Activated CD4-positive, alpha-beta T cell treated with anti-CD3 and anti-CD28 coated beads for 36 hours (primary cell): ENCODE measurements at regions not wholly inside any gene's neighbourhood (a gene's known extent, or its start where the extent isn't known, plus 50 kb on each side); places are given as distances from the start of the nearest gene placed in this dataset.

Source experiments
- ATAC-seq: fragments of 200-7000 bp; cut with Tn5 transposase; one replicate; pipeline ENCODE4 v1.10.0; 2021; ENCODE audit warnings: mild to moderate bottlenecking, moderate library complexity
- CTCF ChIA-PET: fragments of 350-600 bp; sonication (Branson Sonifier 250); formaldehyde crosslinking; loops from one replicate; lab custom pipeline; 2021; ENCODE audit warnings: antibody characterized with exemption; lab: Charles Lee
- POLR2A ChIA-PET: fragments of 350-600 bp; sonication (Branson Sonifier 250); formaldehyde crosslinking; loops from one replicate; lab custom pipeline; 2021; ENCODE audit warnings: antibody characterized with exemption, inconsistent platforms; lab: Charles Lee
- DNase-seq: peaks from one replicate; pipeline ENCODE4 v3.0.0-alpha.2; 2020
- H3K27ac Mint-ChIP-seq: one replicate; pipeline ENCODE4 v1.8.0; 2021; ENCODE audit warnings: mixed read lengths
- H3K27me3 Mint-ChIP-seq: one replicate; pipeline ENCODE4 v1.8.0; 2021; ENCODE audit warnings: mixed read lengths
- H3K36me3 Mint-ChIP-seq: one replicate; pipeline ENCODE4 v1.8.0; 2021; ENCODE audit warnings: low read depth, mixed read lengths
- H3K4me1 Mint-ChIP-seq: one replicate; pipeline ENCODE4 v1.8.0; 2021; ENCODE audit warnings: mixed read lengths
- H3K4me3 Mint-ChIP-seq: one replicate; pipeline ENCODE4 v1.8.0; 2021; ENCODE audit warnings: mild to moderate bottlenecking, moderate library complexity, mixed read lengths
- H3K9me3 Mint-ChIP-seq: one replicate; pipeline ENCODE4 v1.8.0; 2021; ENCODE audit warnings: low read depth, mixed read lengths
- intact Hi-C, 2 experiments: fragments of 100-400 bp; cut with DNase I in 1 of 2; cut with micrococcal nuclease in 1 of 2; formaldehyde crosslinking; loops; one replicate each; pipeline versions ENCODE4 v1.14.2 to v1.15.1; 2022 to 2024; cut with DNase I, micrococcal nuclease

GRCh38 chr18:72692086-72692485 lies 147.9 kb upstream of the CBLN2 start:
- intact Hi-C loops = no loop called here
- Mint-ChIP-seq H3K36me3 (no peaks in the 10 kb centered on the region), H3K9me3 (no peaks in the 10 kb centered on the region), H3K4me3 (no peak overlapping the region), H3K27me3 (no peaks in the 10 kb centered on the region), H3K4me1 (no peaks in the 10 kb centered on the region), H3K27ac (no peak overlapping the region)
- no peak for DNase-seq
- ATAC-seq = no peak
- POLR2A ChIA-PET = no interaction called here
- CTCF ChIA-PET = no interaction called here

GRCh38 chr18:72687736-72688135 lies 143.6 kb upstream of the CBLN2 start:
- no peak for DNase-seq
- Mint-ChIP-seq H3K27ac (no peak overlapping the region), H3K4me1 (no peaks in the 10 kb centered on the region), H3K4me3 (no peak overlapping the region), H3K36me3 (no peaks in the 10 kb centered on the region), H3K9me3 (no peaks in the 10 kb centered on the region), H3K27me3 (no peaks in the 10 kb centered on the region)
- ChIA-PET POLR2A (no interaction called here), CTCF (no interaction called here)
- no peak for ATAC-seq
- intact Hi-C loops = no loop called here

GRCh38 chr18:72675394-72675793 lies 131.3 kb upstream of the CBLN2 start:
- ChIA-PET POLR2A (no interaction called here), CTCF (no interaction called here)
- Mint-ChIP-seq H3K36me3 (no peaks in the 10 kb centered on the region), H3K27me3 (peaks cover 3% of the 10 kb centered on the region), H3K27ac (no peak overlapping the region), H3K4me1 (no peaks in the 10 kb centered on the region), H3K9me3 (no peaks in the 10 kb centered on the region), H3K4me3 (no peak overlapping the region)
- intact Hi-C loops = no loop called here
- no peak for DNase-seq
- no peak for ATAC-seq

GRCh38 chr18:72674710-72675109 lies 130.6 kb upstream of the CBLN2 start:
- ChIA-PET CTCF (interaction anchor here (0.6 kb wide), 1 partner anchor 648 kb away, joined by 3 read pairs; no protein-coding TSS in a partner anchor), POLR2A (no interaction called here)
- Mint-ChIP-seq H3K36me3 (no peaks in the 10 kb centered on the region), H3K4me1 (no peaks in the 10 kb centered on the region), H3K4me3 (no peak overlapping the region), H3K27ac (no peak overlapping the region), H3K27me3 (peaks cover 5% of the 10 kb centered on the region), H3K9me3 (no peaks in the 10 kb centered on the region)
- ATAC-seq (no peak), DNase-seq (no peak)
- intact Hi-C loops = no loop called here

- peaks cover 5% of the 10 kb centered on the region for H3K27me3 Mint-ChIP-seq
- POLR2A ChIA-PET = no interaction called here
Measured at GRCh38 chr18:72673242-72673641, 129.1 kb upstream of the CBLN2 start.

GRCh38 chr18:72672364-72673184 lies 128.4 kb upstream of the CBLN2 start:
- H3K27me3 Mint-ChIP-seq = peaks cover 2% of the 10 kb centered on the region
- H3K27ac Mint-ChIP-seq = no peak overlapping the region
- no peaks in the 10 kb centered on the region for H3K4me1 Mint-ChIP-seq
- ChIA-PET POLR2A (no interaction called here), CTCF (interaction anchor here (0.9 to 2.3 kb wide), 7 partner anchors 8 to 29 kb away, joined by 3 to 12 read pairs (median 3); no protein-coding TSS in a partner anchor)
- intact Hi-C loops = loop anchor here (1.0 kb wide), 1 partner anchor 19 kb away; no protein-coding TSS in a partner anchor
- no peak overlapping the region for H3K4me3 Mint-ChIP-seq
- no peaks in the 10 kb centered on the region for H3K9me3 Mint-ChIP-seq
- ATAC-seq = no peak
- peak; percentile 22 for DNase-seq
- H3K36me3 Mint-ChIP-seq = no peaks in the 10 kb centered on the region

More at GRCh38 chr18:72673242-72673641, 129.1 kb upstream of the CBLN2 start:
- intact Hi-C loops = no loop called here
- Mint-ChIP-seq H3K4me3 (no peak overlapping the region), H3K27ac (no peak overlapping the region), H3K9me3 (no peaks in the 10 kb centered on the region), H3K36me3 (no peaks in the 10 kb centered on the region), H3K4me1 (no peaks in the 10 kb centered on the region)
- no peak for DNase-seq
- CTCF ChIA-PET = interaction anchor here (0.9 to 2.3 kb wide), 3 partner anchors 20 to 29 kb away, joined by 3 to 12 read pairs (median 3); no protein-coding TSS in a partner anchor
- no peak for ATAC-seq

GRCh38 chr18:72667932-72668331 lies 123.8 kb upstream of the CBLN2 start:
- H3K27me3 Mint-ChIP-seq = peaks cover 2% of the 10 kb centered on the region
- no peak overlapping the region for H3K27ac Mint-ChIP-seq
- H3K9me3 Mint-ChIP-seq = no peaks in the 10 kb centered on the region
- no peaks in the 10 kb centered on the region for H3K4me1 Mint-ChIP-seq
- DNase-seq = no peak
- ChIA-PET CTCF (interaction anchor here (0.9 kb wide), 1 partner anchor 12 kb away, joined by 4 read pairs; no protein-coding TSS in a partner anchor), POLR2A (no interaction called here)
- intact Hi-C loops = no loop called here
- no peak overlapping the region for H3K4me3 Mint-ChIP-seq
- no peaks in the 10 kb centered on the region for H3K36me3 Mint-ChIP-seq
- no peak for ATAC-seq

- no peak overlapping the region for H3K4me3 Mint-ChIP-seq
- ChIA-PET CTCF (interaction anchor here (0.6 to 1.3 kb wide), 6 partner anchors 8 to 1377 kb away, joined by 3 to 12 read pairs (median 3); no protein-coding TSS in a partner anchor), POLR2A (interaction anchor here (0.6 kb wide), 1 partner anchor 1110 kb away, joined by 3 read pairs; no protein-coding TSS in a partner anchor)
- no peaks in the 10 kb centered on the region for H3K36me3 Mint-ChIP-seq
- H3K27ac Mint-ChIP-seq = no peak overlapping the region
- DNase-seq (peak; percentile 72), ATAC-seq (peak; percentile 64)
- intact Hi-C loops = loop anchor here (1.0 to 5.0 kb wide), 2 partner anchors 19 to 1189 kb away; no protein-coding TSS in a partner anchor
- peaks cover 2% of the 10 kb centered on the region for H3K27me3 Mint-ChIP-seq
- H3K4me1 Mint-ChIP-seq = no peaks in the 10 kb centered on the region
- H3K9me3 Mint-ChIP-seq = no peaks in the 10 kb centered on the region
Measured at GRCh38 chr18:72652990-72653593, 109.0 kb upstream of the CBLN2 start.

GRCh38 chr18:72651033-72651432 lies 106.9 kb upstream of the CBLN2 start:
- Mint-ChIP-seq H3K9me3 (no peaks in the 10 kb centered on the region), H3K36me3 (no peaks in the 10 kb centered on the region), H3K27ac (no peak overlapping the region), H3K4me3 (no peak overlapping the region), H3K4me1 (no peaks in the 10 kb centered on the region), H3K27me3 (peaks cover 2% of the 10 kb centered on the region)
- POLR2A ChIA-PET = no interaction called here
- DNase-seq (no peak), ATAC-seq (no peak)
- intact Hi-C loops = loop anchor here in 1 of 2 experiments (5.0 kb wide), 1 partner anchor 1191 kb away; no protein-coding TSS in a partner anchor
- CTCF ChIA-PET = no interaction called here

- H3K4me3 Mint-ChIP-seq = no peak overlapping the region
- peaks cover 3% of the 10 kb centered on the region for H3K9me3 Mint-ChIP-seq
- no peaks in the 10 kb centered on the region for H3K4me1 Mint-ChIP-seq
- peaks cover 2% of the 10 kb centered on the region for H3K27me3 Mint-ChIP-seq
- ChIA-PET CTCF (interaction anchor here (1.4 kb wide), 1 partner anchor 15 kb away, joined by 3 read pairs; no protein-coding TSS in a partner anchor), POLR2A (no interaction called here)
- no peak for DNase-seq
- no peak overlapping the region for H3K27ac Mint-ChIP-seq
- no peak for ATAC-seq
- intact Hi-C loops = no loop called here
- H3K36me3 Mint-ChIP-seq = no peaks in the 10 kb centered on the region
Measured at GRCh38 chr18:72648481-72648960, 104.4 kb upstream of the CBLN2 start.

GRCh38 chr18:72648079-72648478 lies 103.9 kb upstream of the CBLN2 start:
- intact Hi-C loops = no loop called here
- Mint-ChIP-seq H3K4me3 (no peak overlapping the region), H3K36me3 (no peaks in the 10 kb centered on the region), H3K27ac (no peak overlapping the region), H3K4me1 (no peaks in the 10 kb centered on the region), H3K27me3 (peaks cover 2% of the 10 kb centered on the region), H3K9me3 (peaks cover 3% of the 10 kb centered on the region)
- ATAC-seq = no peak
- DNase-seq = no peak
- POLR2A ChIA-PET = no interaction called here
- CTCF ChIA-PET = interaction anchor here (1.4 kb wide), 1 partner anchor 16 kb away, joined by 3 read pairs; no protein-coding TSS in a partner anchor
